Psoas muscle (tissue), 7 donors: ENCODE measurements at regions not wholly inside any gene's neighbourhood (a gene's known extent, or its start where the extent isn't known, plus 50 kb on each side); places are given as distances from the start of the nearest gene placed in this dataset.

Experiments
- ATAC-seq, 4 donors: fragments of 200-7000 bp; cut with Tn5 transposase; one replicate each; pipeline ENCODE4 v1.9.1; 2020; ENCODE audit warnings: moderate library complexity in 3 of 4, mild to moderate bottlenecking in 2 of 4
- DNase-seq, 2 donors: peaks; one replicate each; pipeline ENCODE4 v3.0.0-alpha.2; 2020
- H3K27ac ChIP-seq: fragments of 200-600 bp; one replicate; pipeline ENCODE4 v1.8.0; 2022
- H3K27me3 ChIP-seq, 3 donors: fragments of 200-600 bp in 1 of 3; one replicate each; pipeline versions ENCODE4 v1.6.1 to v1.8.0; 2013 to 2022; ENCODE audit warnings: low read length in 2 of 3, mild to moderate bottlenecking in 2 of 3, moderate library complexity in 1 of 3; ENCODE audit not compliant: insufficient read depth in 3 of 3
- H3K36me3 ChIP-seq, 2 donors: fragments of 200-600 bp in 1 of 2; one replicate each; pipeline versions ENCODE4 v1.6.1 to v1.8.0; 2013 to 2022; ENCODE audit warnings: low read depth in 1 of 2, mild to moderate bottlenecking in 1 of 2, moderate library complexity in 1 of 2; ENCODE audit not compliant: insufficient read depth in 1 of 2
- H3K4me1 ChIP-seq: fragments of 200-600 bp; one replicate; pipeline ENCODE4 v1.8.0; 2022
- H3K4me3 ChIP-seq: fragments of 200-600 bp; one replicate; pipeline ENCODE4 v1.8.0; 2022; ENCODE audit warnings: mild to moderate bottlenecking
- H3K9me3 ChIP-seq: fragments of 200-600 bp; one replicate; pipeline ENCODE4 v1.8.0; 2022
- WGBS, 3 donors: extraction: QIAGEN DNeasy Blood & Tissue Kit; methylation state at CpG; one replicate each; pipeline versions ENCODE4 v1.1.6 to v1.1.7; 2013; 5-methylcytosine and 5-hydroxymethylcytosine counted together
- intact Hi-C, 2 donors: fragments of 100-400 bp; cut with DNase I; formaldehyde crosslinking; loops; one replicate each; pipeline versions ENCODE4 v1.11.0 to v1.14.2; 2022
- TF ChIP-seq, protein P1 (sequence below): fragments of 200-600 bp; IDR thresholded peaks from one replicate; pipeline ENCODE4 v1.8.0; 2022; ENCODE audit warnings: antibody characterized with exemption
- donor health status: healthy with polysubstance abuse.
- donor health status: DM: no; HTN: no; CAD: no; lungs with moderate emphysema.
- donor health status: Bipolar disorder and iron deficiency.
- donor health status: healthy.
- donor health status: DM: yes; HTN: yes; CAD: no.
- donor health status: DM: no; HTN: no; CAD: no.
- donor health status: DM: yes; HTN: yes; CAD: no.

DNA sequence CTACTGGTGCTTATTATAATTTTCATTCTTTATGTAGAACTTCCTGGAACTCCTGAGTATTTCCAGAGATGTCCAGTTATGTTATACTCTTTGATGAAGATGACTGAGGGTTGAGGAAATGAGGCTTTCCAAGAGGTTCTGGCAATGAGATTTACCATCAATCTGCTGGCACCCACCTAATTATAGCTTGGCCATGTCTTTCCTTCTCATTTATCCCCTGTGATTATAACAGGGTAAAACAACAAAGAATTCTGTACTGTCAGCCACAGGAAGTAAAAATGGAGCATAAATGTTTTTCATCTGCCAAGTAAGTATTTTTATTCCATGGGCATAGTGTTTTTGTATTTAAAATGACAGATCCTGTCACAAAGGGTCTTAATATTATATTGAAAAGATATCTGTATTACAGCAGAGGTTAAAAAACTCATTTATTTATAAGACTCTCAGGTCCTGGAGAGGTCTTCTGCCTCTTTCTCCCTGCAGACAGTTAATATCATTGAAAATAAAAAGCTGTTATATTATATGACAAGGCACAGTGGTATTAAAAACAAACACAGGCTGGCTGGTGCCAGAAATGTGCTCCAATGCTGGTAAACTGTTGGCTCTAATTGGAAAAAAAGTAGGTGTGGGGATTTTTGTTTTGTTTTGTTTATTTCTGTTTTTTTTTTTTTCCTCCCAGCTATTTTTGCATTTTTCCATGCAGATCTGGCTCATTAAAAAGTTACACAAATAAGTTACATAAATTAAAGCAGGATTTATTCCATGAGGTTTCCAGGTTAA lies 1764.1 kb upstream of the CELF4 start:
- TF ChIP-seq, protein P1, sequence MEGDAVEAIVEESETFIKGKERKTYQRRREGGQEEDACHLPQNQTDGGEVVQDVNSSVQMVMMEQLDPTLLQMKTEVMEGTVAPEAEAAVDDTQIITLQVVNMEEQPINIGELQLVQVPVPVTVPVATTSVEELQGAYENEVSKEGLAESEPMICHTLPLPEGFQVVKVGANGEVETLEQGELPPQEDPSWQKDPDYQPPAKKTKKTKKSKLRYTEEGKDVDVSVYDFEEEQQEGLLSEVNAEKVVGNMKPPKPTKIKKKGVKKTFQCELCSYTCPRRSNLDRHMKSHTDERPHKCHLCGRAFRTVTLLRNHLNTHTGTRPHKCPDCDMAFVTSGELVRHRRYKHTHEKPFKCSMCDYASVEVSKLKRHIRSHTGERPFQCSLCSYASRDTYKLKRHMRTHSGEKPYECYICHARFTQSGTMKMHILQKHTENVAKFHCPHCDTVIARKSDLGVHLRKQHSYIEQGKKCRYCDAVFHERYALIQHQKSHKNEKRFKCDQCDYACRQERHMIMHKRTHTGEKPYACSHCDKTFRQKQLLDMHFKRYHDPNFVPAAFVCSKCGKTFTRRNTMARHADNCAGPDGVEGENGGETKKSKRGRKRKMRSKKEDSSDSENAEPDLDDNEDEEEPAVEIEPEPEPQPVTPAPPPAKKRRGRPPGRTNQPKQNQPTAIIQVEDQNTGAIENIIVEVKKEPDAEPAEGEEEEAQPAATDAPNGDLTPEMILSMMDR: no peak
- Histone ChIP-seq H3K27me3 (no peaks in the 10 kb centered on the region), H3K4me3 (no peak overlapping the region), H3K4me1 (no peaks in the 10 kb centered on the region), H3K36me3 (no peaks in the 10 kb centered on the region), H3K9me3 (no peaks in the 10 kb centered on the region), H3K27ac (no peak overlapping the region)
- intact Hi-C loops: no loop called here
- ATAC-seq: no peak
- no peak for DNase-seq

DNA sequence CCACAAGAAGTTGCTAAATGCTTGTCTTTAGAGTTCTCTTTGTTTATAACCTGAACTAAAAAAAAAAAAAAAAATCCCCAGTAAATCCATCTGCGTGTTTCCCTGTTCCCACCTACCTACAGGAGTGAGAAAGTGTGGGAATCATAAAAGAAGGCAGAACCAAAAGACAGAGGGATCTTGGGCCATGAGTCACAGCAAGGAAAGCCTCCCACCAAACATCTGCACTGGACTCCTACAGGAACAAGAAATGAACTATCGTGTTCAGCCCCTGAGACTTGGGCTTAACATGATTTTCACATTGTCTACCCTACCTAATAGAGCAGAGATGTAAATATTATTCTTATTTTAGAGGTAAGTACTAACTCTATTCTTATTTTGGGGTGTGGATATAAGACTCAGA lies 1761.2 kb upstream of the CELF4 start:
- DNase-seq: no peak
- TF ChIP-seq, protein P1: no peak

DNA sequence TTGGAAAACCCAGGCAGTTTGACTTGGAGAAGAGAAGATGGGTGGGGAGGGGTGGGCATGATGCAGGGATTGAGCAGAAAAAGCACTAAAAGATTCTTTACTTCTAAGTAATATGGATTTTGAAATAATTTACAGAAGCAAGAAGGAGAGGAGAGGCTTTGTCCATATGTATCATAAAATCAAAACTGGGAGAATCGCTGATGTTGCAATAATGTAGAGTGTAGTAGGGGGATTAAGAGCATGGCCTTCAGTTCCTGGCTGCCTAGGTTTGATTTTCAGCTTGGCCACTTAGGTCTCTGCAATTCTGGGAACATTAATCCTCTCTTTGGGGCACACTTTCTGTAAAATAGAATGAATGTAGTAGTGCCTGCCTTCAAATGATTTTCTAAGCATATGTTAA lies 1760.4 kb upstream of the CELF4 start:
- DNase-seq: no peak
- Histone ChIP-seq H3K9me3 (no peaks in the 10 kb centered on the region), H3K36me3 (no peaks in the 10 kb centered on the region), H3K4me3 (no peak overlapping the region), H3K27me3 (no peaks in the 10 kb centered on the region), H3K4me1 (no peaks in the 10 kb centered on the region), H3K27ac (no peak overlapping the region)
- intact Hi-C loops: no loop called here
- 86 to 92% (median 89%) methylated on average over 1 of the region's 1 CpG for WGBS, 3 donors
- TF ChIP-seq, protein P1: no peak
- no peak for ATAC-seq

More for the DNA sequence above, 1761.2 kb upstream of the CELF4 start:
- Histone ChIP-seq H3K4me1 (no peaks in the 10 kb centered on the region), H3K9me3 (no peaks in the 10 kb centered on the region), H3K27me3 (no peaks in the 10 kb centered on the region), H3K27ac (no peak overlapping the region), H3K4me3 (no peak overlapping the region), H3K36me3 (no peaks in the 10 kb centered on the region)
- intact Hi-C loops: no loop called here
- WGBS, 3 donors: 61 to 76% (median 66%) methylated on average over 2 of the region's 2 CpGs
- no peak for ATAC-seq

DNA sequence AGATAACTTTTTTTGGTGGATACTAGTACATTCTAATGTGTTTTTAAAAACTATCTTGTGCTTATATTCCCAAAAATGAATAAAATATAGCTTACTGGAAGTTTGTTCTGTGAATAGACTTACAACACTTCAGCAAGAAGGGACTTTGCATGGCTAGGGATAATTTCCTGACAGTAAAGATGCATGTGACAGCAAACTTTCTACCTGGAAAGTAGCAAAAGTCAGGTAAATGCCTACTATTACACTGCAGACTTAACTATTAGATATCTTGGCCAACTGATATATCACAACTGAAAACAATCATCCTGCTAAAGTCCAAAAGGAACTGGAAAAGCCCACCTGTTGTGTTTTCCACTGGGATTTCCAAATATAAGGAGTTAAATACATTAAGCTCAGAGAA lies 1753.5 kb upstream of the CELF4 start:
- Histone ChIP-seq H3K36me3 (no peaks in the 10 kb centered on the region), H3K4me3 (no peak overlapping the region), H3K4me1 (no peaks in the 10 kb centered on the region), H3K27me3 (no peaks in the 10 kb centered on the region), H3K27ac (no peak overlapping the region), H3K9me3 (no peaks in the 10 kb centered on the region)
- ATAC-seq: no peak
- DNase-seq: no peak
- TF ChIP-seq, protein P1: no peak
- intact Hi-C loops: no loop called here

DNA sequence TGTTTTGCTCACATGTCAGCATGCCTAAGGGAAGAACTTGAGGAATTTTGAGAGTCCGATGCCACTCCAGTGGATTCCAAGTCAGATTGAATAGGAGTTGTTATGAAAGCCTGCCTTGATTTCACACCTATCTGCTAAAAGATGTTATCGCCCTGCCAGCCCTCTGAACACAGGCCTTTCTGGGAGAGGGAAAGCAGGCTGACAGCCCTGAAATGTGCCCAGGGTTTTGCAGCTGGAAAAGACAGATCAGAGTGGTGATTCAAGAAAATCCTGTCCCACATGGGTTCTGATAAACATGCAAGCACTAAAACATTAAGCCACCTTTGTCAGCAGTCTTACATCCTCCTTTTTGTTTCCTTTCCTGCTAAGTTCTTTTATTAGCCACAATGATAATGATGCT lies 1752.9 kb upstream of the CELF4 start:
- DNase-seq (no peak), ATAC-seq (no peak)
- H3K9me3 ChIP-seq: no peaks in the 10 kb centered on the region
- no peak overlapping the region for H3K4me3 ChIP-seq
- WGBS, 3 donors: 57 to 74% (median 59%) methylated on average over 2 of the region's 2 CpGs
- H3K27me3 ChIP-seq: no peaks in the 10 kb centered on the region
- no peaks in the 10 kb centered on the region for H3K4me1 ChIP-seq
- intact Hi-C loops: no loop called here
- H3K36me3 ChIP-seq: no peaks in the 10 kb centered on the region
- TF ChIP-seq, protein P1: no peak
- no peak overlapping the region for H3K27ac ChIP-seq
